ENCODE measurements at regions not wholly inside any gene's neighbourhood (a gene's known extent, or its start where the extent isn't known, plus 50 kb on each side); places are given as distances from the start of the nearest gene placed in this dataset.

- no TSS peak for BruUV-seq (replicated peaks)
Measured at GRCh38 chr9:79213417-79214125, 358.2 kb upstream of the TLE4 start.

DNA sequence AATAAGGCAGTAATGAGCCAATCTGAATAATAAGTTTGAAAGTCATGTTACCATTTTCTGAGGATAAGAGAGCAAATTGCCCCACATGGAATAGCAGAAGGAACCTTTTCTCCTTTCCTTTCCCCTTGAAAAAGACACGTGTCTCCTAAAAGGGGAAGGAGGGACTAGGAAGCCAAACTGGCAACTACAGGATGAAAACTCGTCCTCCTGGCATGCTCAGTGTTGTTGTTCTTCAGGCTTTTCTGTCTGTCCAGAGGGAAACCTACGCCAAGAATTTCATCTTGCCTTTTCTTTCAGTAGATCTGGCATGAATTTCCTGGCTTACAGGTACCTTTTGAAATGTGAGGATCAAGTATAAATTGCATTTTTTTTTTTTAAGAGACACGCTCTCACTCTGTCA lies 355.9 kb upstream of the TLE4 start:
- Histone ChIP-seq H3K27ac (ENCODE audit: low read depth, low read length, poor library complexity, severe bottlenecking) (no peak overlapping the region), H3K27me3 (replicated peaks; ENCODE audit: insufficient read depth, low read depth, low read length, poor library complexity) (peaks cover 41% of the 10 kb centered on the region), H3K9me3 (ENCODE audit: low read depth, low read length, poor library complexity, severe bottlenecking) (no peaks in the 10 kb centered on the region), H3K36me3 (ENCODE audit: insufficient read depth, low read length, poor library complexity, severe bottlenecking) (no peaks in the 10 kb centered on the region), H3K4me1 (ENCODE audit: insufficient read depth, low read length, poor library complexity, severe bottlenecking) (no peaks in the 10 kb centered on the region), H3K4me3 (ENCODE audit: low read depth, low read length, poor library complexity, severe bottlenecking) (no peak overlapping the region)
- intact Hi-C loops (cut with micrococcal nuclease; ENCODE audit: unreplicated experiment): no loop called here
- ChIA-PET POLR2A (ENCODE audit: low non-redundant PET) (no interaction called here), CTCF (no interaction called here)
- BruUV-seq (replicated peaks): no TSS peak
- DNase-seq (ENCODE audit: low spot score): no peak
- TF ChIP-seq EZH2 (IDR thresholded peaks at IDR 0.05; ENCODE audit: borderline replicate concordance, low read depth, low read length, poor library complexity, severe bottlenecking): no peak
- TF ChIP-seq CTCF (conservative IDR thresholded peaks at IDR 0.05; ENCODE audit: low read depth, low read length): no peak

More at GRCh38 chr9:79213417-79214125, 358.2 kb upstream of the TLE4 start:
- H3K27me3 ChIP-seq (replicated peaks; ENCODE audit: insufficient read depth, low read depth, low read length, poor library complexity): peaks cover 64% of the 10 kb centered on the region
- intact Hi-C loops (cut with micrococcal nuclease; ENCODE audit: unreplicated experiment): no loop called here
- no peaks in the 10 kb centered on the region for H3K36me3 ChIP-seq (ENCODE audit: insufficient read depth, low read length, poor library complexity, severe bottlenecking)
- no peak for TF ChIP-seq EZH2 (IDR thresholded peaks at IDR 0.05; ENCODE audit: borderline replicate concordance, low read depth, low read length, poor library complexity, severe bottlenecking)
- no peak for TF ChIP-seq CTCF (conservative IDR thresholded peaks at IDR 0.05; ENCODE audit: low read depth, low read length)
- ChIA-PET POLR2A (ENCODE audit: low non-redundant PET) (no interaction called here), CTCF (no interaction called here)
- no peak overlapping the region for H3K4me3 ChIP-seq (ENCODE audit: low read depth, low read length, poor library complexity, severe bottlenecking)
- no peaks in the 10 kb centered on the region for H3K9me3 ChIP-seq (ENCODE audit: low read depth, low read length, poor library complexity, severe bottlenecking)
- H3K4me1 ChIP-seq (ENCODE audit: insufficient read depth, low read length, poor library complexity, severe bottlenecking): no peaks in the 10 kb centered on the region
- no peak overlapping the region for H3K27ac ChIP-seq (ENCODE audit: low read depth, low read length, poor library complexity, severe bottlenecking)
- no peak for DNase-seq (ENCODE audit: low spot score)

- Histone ChIP-seq H3K9me3 (ENCODE audit: low read depth, low read length, poor library complexity, severe bottlenecking) (no peaks in the 10 kb centered on the region), H3K4me1 (ENCODE audit: insufficient read depth, low read length, poor library complexity, severe bottlenecking) (no peaks in the 10 kb centered on the region), H3K36me3 (ENCODE audit: insufficient read depth, low read length, poor library complexity, severe bottlenecking) (no peaks in the 10 kb centered on the region), H3K27ac (ENCODE audit: low read depth, low read length, poor library complexity, severe bottlenecking) (no peak overlapping the region), H3K4me3 (ENCODE audit: low read depth, low read length, poor library complexity, severe bottlenecking) (no peak overlapping the region), H3K27me3 (replicated peaks; ENCODE audit: insufficient read depth, low read depth, low read length, poor library complexity) (peaks cover 21% of the 10 kb centered on the region)
- intact Hi-C loops (cut with micrococcal nuclease; ENCODE audit: unreplicated experiment): no loop called here
- POLR2A ChIA-PET (ENCODE audit: low non-redundant PET): no interaction called here
- TF ChIP-seq EZH2 (IDR thresholded peaks at IDR 0.05; ENCODE audit: borderline replicate concordance, low read depth, low read length, poor library complexity, severe bottlenecking): no peak
- no peak for TF ChIP-seq CTCF (conservative IDR thresholded peaks at IDR 0.05; ENCODE audit: low read depth, low read length)
- CTCF ChIA-PET: no interaction called here
- no TSS peak for BruUV-seq (replicated peaks)
- no peak for DNase-seq (ENCODE audit: low spot score)
Measured at GRCh38 chr9:79220251-79220650, 351.5 kb upstream of the TLE4 start.

Measured in A673 (cell line).